ENCODE measurements at regions not wholly inside any gene's neighbourhood (a gene's known extent, or its start where the extent isn't known, plus 50 kb on each side); places are given as distances from the start of the nearest gene placed in this dataset.

GRCh38 chr4:178063568-178063967, 621.3 kb upstream of the AGA start:
- no peaks in the 10 kb centered on the region for H3K36me3 ChIP-seq (ENCODE audit: control insufficient read depth in 2 of 2, insufficient read depth in 2 of 2, low read length in 1 of 2)
- no peak overlapping the region for H3K4me3 ChIP-seq
- no peaks in the 10 kb centered on the region for H3K9me3 ChIP-seq (replicated peaks; ENCODE audit: control insufficient read depth, insufficient read depth, low read length)
- DNase-seq (ENCODE audit: low read depth, low spot score): no peak
- no peak for ATAC-seq
- FAIRE-seq: no peak
- WGBS (ENCODE audit: insufficient coverage, insufficient replicate concordance, low lambda C conversion rate, missing lambda C conversion rate): 0% methylated on average over 1 of the region's 1 CpG
- no TSS peak for BruUV-seq (replicated peaks)
- ChIA-PET RAD21 (ENCODE audit: unreplicated experiment) (no interaction called here), SMC1A (ENCODE audit: uncharacterized antibody, unreplicated experiment) (interaction anchor here (1.2 to 2.2 kb wide), 2 partner anchors 18 to 22 kb away, joined by 3 to 6 read pairs; no protein-coding TSS in a partner anchor), CTCF (no interaction called here), POLR2A (no interaction called here)
- H4K20me1 ChIP-seq (ENCODE audit: control insufficient read depth, insufficient read depth): no peaks in the 10 kb centered on the region
- H3K27me3 ChIP-seq (replicated peaks in 1 of 2; ENCODE audit: control insufficient read depth in 2 of 2, insufficient read depth in 2 of 2, low read length in 1 of 2): no peaks in the 10 kb centered on the region
- H3K4me1 ChIP-seq (ENCODE audit: control insufficient read depth, insufficient read depth, low read length): no peaks in the 10 kb centered on the region
- no peaks in the 10 kb centered on the region for H3K79me2 ChIP-seq (ENCODE audit: control insufficient read depth, insufficient read depth, low read length)
- H3K27ac ChIP-seq (ENCODE audit: control insufficient read depth, insufficient read depth): no peak overlapping the region
- intact Hi-C loops (cut with micrococcal nuclease; ENCODE audit: unreplicated experiment) (no loop called here), in situ Hi-C loops (cut with MboI) (no loop called here)
- no peak overlapping the region for H2AFZ ChIP-seq (ENCODE audit: control insufficient read depth, low read depth, low read length)
- TF ChIP-seq NRF1 (conservative IDR thresholded peaks at IDR 0.05; ENCODE audit: low read depth, low read length) (no peak), ZSCAN29 (IDR thresholded peaks at IDR 0.05) (no peak), ZNF384 (IDR thresholded peaks at IDR 0.05; ENCODE audit: borderline replicate concordance, low read depth, low read length) (no peak), ETV6 (conservative IDR thresholded peaks at IDR 0.05 in 1 of 2, IDR thresholded peaks at IDR 0.05 in 1 of 2; ENCODE audit: borderline replicate concordance in 1 of 2, low read depth in 1 of 2) (no peak), CUX1 (IDR thresholded peaks at IDR 0.05; ENCODE audit: insufficient replicate concordance, low read depth, low read length) (no peak)
- H3K4me2 ChIP-seq (ENCODE audit: control insufficient read depth, insufficient read depth): no peak overlapping the region
- no peak overlapping the region for H3K9ac ChIP-seq (ENCODE audit: control insufficient read depth, insufficient read depth, low read length)

All from GM12878 (cell line).